Stromal cell of bone marrow (primary cell): ENCODE measurements at regions not wholly inside any gene's neighbourhood (a gene's known extent, or its start where the extent isn't known, plus 50 kb on each side); places are given as distances from the start of the nearest gene placed in this dataset.
"Not testable (repeated sequence)": the region's sequence is repeated elsewhere in the genome, so short reads cannot be mapped to it uniquely, and the experiment has no call there.

Source experiments
- DNase-seq: peaks from one replicate; pipeline ENCODE4 v3.0.0-alpha.2; 2012; ENCODE audit warnings: low read depth

DNA sequence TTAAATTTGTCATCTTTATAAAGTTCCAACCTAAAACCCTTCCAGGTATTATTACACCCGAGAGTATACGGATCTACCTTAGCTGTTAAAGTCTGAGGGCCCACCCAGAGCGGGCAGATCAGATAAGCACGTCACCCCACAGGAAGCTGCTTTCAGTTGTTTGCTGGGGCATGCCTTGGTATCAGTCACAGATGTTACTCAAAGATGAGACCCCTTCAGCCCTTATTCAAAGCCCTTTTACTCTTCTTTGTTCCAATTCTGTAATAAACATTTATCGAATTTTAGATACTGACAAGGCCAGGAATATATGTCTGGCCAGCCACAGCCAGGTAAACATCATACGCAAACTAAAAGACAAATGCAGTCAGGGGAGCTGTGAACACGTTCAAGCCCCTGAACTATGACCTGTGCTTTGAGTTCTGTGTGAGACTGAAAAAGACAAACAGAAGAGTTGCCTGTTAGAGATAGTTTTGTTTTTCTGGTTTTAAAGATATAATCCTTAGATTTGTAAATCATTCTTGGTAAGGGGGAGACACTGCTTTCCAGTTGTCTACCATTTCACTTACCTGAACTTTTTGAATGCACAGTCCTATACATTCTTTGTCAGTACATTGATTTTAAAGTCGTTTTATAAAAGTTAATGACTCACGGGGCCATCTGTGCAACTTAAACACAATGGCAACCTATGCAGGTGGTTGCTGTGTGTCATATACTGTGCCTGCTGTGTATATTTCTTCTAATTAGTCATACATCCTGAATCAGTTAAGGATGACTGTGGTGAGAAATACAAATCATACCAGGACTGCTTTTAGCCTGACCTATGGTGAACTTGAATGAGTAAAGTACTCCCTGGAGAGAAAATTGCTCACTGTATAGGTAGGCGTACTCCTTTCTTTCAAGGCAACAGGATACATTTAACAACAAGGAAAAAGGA lies 100.5 kb upstream of the ITPRID2 start:
- DNase-seq: peak; percentile 81

DNA sequence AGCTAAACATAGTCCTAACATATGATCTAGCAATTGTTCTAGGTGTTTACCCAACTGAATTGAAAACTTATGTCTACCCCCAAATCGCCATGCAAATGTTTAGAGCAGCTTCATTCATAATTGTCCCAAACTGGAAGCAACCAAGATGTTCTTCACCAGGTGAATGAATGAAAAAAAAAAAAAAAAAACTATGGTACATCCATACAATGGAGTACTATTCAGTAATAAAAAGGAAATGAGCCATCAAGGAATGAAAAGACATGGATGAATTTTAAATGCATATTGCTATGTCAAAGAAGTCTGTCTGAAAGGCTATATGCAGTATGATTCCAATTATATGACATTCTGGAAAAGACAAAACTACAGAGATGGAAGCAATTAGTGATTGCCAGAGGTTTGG lies 98.6 kb upstream of the ITPRID2 start:
- no peak for DNase-seq

DNA sequence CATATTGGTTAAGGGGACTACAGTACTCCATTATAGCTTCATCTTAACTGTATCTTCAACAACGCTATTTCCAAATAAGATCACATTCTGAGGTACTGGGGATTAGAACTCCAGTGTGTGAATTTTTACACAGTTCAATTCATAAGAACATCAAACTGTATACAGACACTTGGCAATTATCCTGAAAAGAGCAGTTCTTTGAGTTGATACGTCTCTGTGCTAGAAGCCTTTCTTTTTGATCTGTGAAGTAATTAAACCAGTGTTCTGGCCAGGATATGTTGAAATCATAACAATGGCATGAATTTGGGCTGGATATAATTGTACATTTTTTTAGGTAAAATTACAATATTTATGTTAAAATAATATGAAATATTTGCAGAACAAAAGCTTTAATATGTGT lies 93.5 kb upstream of the ITPRID2 start:
- DNase-seq: no peak

DNA sequence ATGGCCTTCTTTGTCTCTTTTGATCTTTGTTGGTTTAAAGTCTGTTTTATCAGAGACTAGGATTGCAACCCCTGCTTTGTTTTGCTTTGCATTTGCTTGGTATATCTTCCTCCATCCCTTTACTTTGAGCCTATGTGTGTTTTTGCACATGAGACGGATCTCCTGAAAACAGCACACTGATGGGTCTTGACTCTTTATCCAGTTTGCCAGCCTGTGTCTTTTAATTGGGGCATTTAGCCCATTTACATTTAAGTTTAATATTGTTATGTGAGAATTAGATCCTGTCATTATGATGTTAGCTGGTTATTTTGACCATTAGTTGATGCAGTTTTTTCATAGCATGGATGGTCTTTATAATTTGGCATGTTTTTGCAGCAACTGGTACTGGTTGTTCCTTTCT lies 89.2 kb upstream of the ITPRID2 start:
- DNase-seq: not testable (repeated sequence)

DNA sequence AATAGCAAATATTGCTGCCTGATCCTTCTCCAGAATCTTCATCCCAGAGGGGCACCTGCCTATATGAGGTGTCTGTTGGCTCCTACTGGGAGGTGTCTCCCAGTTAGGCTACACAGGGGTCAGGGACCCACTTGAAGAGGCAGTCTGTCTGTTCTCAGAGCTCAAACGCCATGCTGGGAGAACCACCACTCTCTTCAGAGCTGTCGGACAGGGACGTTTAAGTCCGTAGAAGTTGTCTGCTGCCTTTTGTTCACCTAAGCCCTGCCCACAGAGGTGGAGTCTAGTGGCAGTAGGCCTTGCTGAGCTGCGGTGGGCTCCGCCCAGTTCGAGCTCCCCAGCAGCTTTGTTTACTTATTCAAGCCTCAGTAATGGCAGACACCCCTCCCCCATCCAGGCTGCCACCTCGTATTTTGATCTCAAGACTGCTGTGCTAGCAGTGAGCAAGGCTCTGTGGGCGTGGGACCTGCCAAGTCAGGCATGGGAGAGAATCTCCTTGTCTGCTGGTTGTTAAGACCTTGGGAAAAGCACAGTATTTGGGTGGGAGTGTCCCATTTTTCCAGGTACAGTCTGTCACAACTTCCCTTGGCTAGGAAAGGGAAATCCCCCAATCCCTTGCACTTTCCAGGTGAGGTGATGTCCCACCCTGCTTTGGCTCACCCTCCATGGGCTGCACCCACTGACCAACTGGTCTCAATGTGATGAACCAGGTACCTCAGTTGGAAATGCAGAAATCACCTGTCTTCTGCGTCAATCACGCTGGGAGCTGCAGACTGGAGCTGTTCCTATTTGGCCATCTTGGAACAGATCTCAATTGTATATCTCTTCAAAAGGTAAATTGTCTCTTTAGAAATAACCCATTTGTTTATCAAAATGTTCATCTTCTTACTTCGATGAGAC lies 87.4 kb upstream of the ITPRID2 start:
- DNase-seq: not testable (repeated sequence)

DNA sequence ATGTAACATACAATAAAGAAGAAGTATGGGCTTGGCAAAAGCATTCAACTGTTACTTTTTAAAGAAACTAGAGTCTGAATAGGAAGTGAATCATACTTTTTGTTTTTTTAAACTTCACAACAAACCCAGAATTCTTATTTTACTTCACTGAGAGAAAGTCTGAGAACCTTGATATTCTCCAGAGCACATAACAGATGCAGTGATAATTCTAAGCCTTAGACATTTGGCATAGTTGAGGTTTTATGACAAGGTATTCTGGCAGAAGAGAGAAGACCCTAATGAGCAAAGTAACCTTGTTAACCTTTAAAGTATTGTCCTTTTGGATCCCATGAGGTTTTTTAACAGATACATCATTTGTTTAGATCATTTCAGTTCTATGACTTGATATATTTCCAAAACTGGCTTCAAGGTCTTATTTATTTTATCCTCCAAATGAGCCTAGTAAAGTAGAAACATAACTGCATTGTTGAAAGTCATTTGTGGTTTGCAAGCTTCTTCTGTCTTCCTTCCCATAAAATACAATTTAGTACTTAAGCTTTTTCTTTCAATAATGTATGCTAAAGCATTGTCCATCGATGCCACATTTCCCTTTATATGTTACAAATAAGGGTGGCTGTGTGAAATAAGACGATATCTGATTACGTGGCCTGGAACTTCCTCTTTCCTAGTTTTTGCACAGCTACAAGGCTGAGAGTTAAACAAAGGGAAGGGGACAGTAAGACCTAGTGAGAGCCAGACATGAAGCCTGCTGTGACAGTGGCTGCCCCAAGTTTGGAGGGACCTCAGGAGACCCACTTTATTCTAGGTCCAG lies 86.1 kb upstream of the ITPRID2 start:
- no peak for DNase-seq

DNA sequence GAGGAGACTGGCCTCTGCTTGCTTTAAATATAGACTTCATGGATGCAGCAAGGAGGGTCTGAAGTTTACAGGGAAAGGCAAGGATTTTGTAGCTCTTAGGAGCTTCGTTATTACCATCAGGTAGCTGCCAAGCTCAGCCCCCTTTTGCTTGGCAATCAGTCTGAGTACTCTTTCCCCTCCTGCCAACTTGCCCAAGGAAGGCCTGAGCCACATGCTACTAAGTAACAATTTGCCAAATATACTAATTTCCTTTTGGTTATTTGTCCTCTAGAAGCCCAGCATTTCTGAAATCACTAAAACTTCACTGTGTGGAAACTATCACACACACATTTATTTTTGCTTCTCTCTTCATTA lies 85.5 kb upstream of the ITPRID2 start:
- DNase-seq: no peak

DNA sequence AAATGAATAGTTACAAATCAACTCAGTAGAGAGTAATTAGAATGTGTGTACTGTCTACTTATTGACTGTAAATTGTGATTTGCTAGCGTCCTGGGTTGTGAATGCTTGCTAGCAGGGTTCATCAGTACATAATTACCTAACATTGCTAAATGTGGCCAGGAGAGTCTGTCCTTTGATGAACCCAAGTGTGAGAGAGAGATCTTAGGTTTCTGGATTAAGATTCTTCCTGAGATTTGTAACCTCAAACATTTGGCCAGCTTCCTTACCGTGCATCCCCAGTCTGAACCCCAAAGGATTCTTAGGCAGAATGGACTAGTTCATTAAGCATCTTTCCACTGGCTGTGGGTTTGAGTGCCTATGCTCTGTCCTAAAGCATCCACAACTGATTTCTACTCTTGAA lies 84.0 kb upstream of the ITPRID2 start:
- DNase-seq: no peak

DNA sequence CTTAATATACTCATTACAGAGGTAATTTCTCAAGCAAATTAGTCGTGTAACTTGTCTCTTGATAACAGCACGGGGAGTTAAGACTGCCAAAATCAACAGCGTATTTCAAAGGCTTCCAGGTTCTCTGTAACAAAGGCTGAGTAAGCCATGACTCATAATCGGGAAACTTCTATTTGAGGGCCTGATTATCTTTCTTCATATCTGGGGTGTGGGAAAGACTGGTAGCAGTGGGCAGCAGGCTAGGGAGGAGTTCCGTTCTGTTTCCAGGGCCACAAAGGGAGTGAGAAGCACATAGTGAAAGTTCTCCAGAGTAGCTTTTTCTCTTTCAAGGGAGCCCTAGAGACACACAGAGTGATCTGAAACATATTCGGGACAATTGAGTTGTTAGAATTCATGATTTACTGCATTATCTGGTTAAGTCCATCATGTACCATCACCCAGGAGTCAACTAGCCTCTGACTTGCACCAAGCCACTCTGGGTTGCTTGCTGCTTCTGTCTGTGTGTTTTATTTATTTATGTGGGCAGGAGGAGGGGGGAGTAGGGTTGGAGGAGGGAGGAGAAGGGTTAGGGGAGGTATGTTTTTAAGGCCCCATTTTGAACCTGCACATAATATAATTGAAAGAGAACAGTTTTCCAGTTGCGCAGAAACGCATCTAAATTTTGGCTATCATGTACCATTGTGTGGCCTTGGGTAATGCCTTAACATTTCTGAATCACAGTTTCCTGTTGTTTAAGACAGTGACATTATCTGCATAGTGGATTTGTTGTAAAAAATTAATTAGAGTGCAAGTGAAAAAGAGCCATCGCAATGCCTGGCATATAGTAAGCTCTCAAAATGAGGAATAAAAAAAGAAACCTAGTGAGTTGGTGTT lies 80.5 kb upstream of the ITPRID2 start:
- DNase-seq: peak; percentile 40

DNA sequence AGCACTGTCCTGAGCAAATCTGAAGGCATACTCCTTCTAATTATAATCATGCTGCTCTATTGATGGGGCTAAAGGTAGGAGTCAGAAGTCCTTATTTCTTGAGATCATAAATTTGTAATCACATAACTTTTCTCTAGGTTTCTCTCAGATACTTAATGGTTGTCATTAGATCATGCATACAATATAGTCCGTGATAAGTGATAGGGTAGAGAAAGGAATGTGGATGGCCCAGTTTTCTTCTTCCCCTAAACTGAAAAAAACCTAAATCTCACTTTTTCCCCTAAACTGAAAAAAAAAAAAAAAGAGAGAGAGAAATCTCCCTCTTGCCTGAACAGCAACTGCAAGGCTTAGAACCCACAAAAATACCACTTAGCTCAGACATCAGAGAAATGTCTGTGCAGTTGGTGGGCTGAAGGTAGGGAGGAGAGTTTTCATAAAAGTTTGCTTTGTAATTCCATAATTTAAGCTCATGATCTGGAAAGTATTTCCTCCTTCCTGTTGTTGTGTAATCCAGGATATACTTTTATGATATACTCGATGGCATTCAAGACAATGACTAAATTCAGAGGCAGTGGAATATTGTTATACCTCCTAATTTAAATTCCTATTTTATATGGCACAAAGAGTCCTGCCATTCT lies 79.3 kb upstream of the ITPRID2 start:
- no peak for DNase-seq

DNA sequence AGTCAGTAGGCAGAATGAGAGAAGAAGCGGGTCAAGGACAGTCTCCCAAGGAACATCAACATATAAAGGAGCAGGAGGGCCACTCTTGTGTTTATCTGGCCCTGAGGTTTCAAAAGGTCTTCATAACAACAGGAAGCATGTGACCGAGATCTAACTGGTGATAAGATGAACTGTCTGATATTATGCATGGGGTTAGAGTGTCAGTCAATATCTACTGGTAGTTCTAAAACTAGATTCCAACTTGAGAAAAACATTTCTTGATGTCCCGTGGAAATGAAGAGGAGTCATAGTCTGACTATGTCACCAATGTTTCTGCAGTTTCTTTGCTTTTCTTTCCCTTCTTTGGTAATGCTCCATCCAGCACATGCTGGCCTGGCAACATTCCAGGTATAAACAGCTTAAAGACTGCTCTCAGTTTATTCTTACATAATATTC lies 77.5 kb upstream of the ITPRID2 start:
- peak; percentile 19 for DNase-seq

DNA sequence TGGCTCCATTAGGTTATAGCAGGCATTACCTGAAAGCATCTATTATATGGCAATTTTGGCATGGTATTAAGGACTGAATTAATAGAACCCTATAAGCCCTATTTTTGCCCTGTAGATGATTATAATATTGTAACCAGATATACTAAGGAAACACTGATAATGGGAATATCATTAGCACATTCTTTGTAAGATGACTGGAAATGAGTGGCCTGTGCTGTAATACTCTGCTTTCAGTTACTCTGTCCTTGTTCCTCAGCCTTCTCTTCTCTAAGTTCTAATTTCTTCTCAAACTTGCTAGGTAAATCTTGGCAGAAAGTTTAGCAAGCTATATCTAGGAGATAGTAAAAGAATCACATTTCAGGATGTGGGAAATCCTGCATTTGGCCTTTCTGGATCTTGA lies 74.0 kb upstream of the ITPRID2 start:
- DNase-seq: no peak

DNA sequence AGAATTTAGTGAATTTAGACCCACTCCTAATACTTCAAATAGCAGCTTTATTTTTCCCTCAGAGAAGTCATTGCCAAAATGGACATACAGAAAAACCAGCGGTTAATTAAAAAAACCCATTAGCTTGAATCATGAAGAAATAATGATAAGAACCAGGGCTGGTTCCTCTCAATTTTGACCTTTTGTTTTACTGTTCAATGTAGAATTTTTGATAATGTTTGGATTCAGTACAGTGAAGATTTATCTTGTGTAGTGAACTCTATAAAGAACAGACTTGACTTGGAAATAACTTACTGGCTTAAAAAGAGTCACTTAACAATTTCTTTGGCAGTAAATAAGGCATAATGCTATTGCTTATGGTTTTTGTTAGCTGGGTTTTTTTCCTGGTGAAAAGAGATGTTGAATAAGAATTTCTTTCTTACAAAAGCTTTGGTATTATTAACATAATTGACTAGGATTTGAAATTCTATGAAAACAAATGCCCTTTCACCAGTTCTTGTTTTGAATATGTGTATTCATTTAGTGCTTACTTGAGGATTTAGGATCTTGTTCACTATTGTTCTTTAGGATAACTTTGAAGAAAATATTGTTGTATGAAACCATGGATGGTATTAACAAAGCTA lies 73.4 kb upstream of the ITPRID2 start:
- DNase-seq: no peak

DNA sequence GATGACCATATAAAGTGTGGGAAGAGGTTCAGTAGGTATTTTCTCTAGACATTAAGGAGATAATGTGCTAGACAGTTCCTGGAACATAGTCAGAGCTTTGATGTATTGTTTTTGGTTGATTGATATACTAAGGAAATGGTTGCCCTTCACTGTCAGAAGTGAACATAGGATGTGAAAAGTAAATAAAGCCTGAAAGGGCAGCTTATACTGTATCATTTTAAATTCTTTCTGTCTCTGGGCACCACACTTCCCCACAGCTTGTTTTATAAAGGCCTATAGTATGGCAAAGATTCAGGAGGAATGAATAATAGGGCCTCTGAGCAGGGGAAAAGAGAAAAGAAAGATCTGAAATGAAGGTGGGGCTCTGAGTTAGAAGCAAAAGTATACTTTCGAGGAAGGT lies 72.7 kb upstream of the ITPRID2 start:
- DNase-seq: no peak

DNA sequence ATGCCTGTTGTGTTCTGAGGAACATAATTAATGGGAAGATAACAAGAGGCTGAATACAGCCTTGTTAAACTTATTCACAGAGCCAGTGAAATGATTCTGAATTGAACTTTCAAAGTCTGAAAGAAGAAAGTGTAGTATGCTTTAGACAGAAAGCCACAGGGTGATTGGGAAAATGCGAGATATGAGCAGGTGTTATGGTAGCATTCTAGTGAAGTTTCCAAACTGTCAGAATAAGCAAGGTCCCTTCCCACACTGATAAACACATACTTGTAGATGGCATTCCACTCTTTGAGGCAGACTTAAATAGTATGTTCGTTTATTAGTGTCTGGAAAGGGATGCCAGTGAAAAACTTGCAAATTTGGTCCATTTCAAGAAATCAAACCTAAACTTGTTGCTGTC lies 70.5 kb upstream of the ITPRID2 start:
- DNase-seq: no peak

DNA sequence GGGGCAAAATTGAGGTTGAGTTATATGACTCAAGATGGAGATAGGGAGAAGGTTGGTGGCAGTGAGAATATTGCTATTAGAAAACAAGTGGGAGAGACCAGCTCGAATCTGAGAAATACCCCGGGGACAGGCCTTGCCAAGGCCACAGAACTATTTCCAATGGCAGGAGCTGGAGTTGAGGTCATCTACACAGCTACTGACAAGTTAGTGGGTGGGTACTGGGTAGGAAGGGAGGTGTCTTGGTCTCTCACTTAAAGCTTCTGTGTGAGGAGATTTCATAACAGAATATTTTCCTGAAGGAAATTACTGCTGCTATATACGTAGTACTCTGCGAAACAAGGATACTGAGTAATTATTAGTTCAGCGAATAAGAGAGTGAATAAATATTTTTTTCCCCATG lies 69.4 kb upstream of the ITPRID2 start:
- DNase-seq: no peak

DNA sequence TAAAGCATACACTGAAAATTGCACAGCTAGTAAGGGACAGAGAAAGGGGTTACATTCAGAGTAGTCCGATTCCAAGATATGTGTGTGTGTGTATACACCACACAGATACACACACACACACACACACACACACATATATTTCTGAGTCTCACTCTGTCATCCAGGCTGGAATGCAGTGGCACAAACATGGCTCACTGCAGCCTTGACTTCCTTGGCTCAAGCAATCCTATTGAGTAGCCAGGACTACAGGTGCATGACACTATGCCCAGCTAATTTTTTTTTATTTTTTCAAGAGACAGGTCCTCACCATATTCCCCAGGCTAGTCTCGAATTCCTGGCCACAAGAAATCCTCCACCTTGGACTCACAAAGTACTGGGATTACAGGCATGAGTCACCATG lies 68.1 kb upstream of the ITPRID2 start:
- no peak for DNase-seq

DNA sequence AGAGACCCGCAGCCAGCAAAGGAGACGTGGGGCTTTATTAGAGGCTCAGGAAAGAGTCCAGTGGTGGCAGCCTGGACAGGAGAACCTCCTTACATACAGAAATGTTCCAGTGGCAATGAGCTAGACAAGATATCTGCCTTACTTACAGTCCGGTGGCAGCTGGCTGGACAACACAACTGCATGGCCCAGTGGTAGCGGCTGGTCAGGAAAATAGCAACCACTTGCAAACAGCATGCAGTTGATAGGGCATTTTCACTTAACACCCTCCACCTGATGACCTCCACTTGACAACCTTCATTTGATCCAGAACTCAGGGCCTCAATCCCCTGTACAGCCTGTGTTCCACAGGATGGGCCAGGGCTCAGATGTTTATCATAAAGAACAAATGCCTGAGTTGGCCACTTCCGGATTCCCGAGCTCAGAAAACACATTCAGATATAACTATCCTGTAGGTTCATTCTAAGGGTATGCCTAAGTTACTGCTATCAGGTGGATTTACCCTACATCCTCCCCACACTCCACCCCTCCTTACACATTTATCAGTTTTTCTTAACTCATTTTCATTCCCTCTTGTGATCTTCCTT lies 63.3 kb upstream of the ITPRID2 start:
- DNase-seq: no peak

DNA sequence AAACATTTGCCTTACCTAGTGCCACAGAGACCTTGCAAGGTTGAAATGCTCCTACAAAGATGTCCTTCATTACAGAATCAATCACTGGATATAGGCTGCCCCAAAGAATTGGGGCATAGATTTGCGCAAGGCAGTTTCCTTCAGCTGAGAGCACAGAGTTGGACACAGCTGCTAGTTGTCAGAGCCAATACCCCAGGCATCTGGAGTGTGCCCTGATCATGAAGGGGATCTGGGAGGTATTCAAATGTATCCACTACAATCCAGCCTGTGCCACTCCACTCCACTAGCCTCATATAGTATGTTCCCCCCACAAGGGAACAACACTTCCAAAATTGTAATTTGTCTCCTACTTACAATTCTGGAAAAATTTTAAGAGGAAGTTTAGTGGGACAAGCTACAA lies 62.3 kb upstream of the ITPRID2 start:
- DNase-seq: no peak

DNA sequence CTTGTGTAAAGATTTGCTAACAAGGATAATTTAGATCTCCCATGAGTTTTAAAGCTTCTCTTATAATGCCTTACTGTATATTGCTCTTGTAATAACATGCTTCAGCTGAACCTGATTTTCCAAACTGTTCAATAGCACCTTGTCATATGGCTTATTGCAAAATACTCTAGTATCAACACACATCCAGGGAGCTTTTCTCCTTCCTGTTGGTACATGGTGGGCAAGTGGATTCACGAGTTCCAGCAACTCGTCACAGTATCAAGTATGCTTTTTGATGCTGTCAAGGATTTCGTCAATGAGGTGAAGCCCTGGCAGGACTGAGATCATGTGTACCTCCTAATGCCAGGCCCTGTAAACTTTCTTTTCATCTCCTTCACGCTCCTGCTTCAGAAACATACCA lies 59.5 kb upstream of the ITPRID2 start:
- no peak for DNase-seq
